ENCODE measurements at regions not wholly inside any gene's neighbourhood (a gene's known extent, or its start where the extent isn't known, plus 50 kb on each side); places are given as distances from the start of the nearest gene placed in this dataset.

GRCh38 chr13:48162217-48162616 is 67.3 kb upstream of the MED4 start:
- no peak for TF ChIP-seq POLR2AphosphoS5 (IDR thresholded peaks at IDR 0.05; ENCODE audit: low read depth)
- no peak for TF ChIP-seq REST (IDR thresholded peaks at IDR 0.05; ENCODE audit: insufficient replicate concordance, low read depth)
- no peak for TF ChIP-seq GABPA (IDR thresholded peaks at IDR 0.05; ENCODE audit: low read depth)
- no peak for TF ChIP-seq CTCF (IDR thresholded peaks at IDR 0.05; ENCODE audit: insufficient read depth, low read length)
- TF ChIP-seq SPI1 (IDR thresholded peaks at IDR 0.05; ENCODE audit: borderline replicate concordance, low read depth) = no peak
- peak overlapping the region; percentile 79 for H3K27ac ChIP-seq (replicated peaks)
- H3K27me3 ChIP-seq (ENCODE audit: insufficient read depth, poor library complexity, severe bottlenecking) = no peaks in the 10 kb centered on the region
- DNase-seq (ENCODE audit: low read depth in 1 of 2, low spot score in 1 of 2) = no peak
- H3K4me3 ChIP-seq (replicated peaks; ENCODE audit: insufficient read depth, low read length) = no peak overlapping the region

- DNase-seq (ENCODE audit: low read depth in 1 of 2, low spot score in 1 of 2) = peak; percentile 48 to 90
- TF ChIP-seq REST (IDR thresholded peaks at IDR 0.05; ENCODE audit: insufficient replicate concordance, low read depth) (no peak), POLR2AphosphoS5 (IDR thresholded peaks at IDR 0.05; ENCODE audit: low read depth) (0 out of 2 replicates have a peak, but pooled peaks have one; percentile 52), SPI1 (IDR thresholded peaks at IDR 0.05; ENCODE audit: borderline replicate concordance, low read depth) (peak; percentile 95), GABPA (IDR thresholded peaks at IDR 0.05; ENCODE audit: low read depth) (0 out of 2 replicates have a peak, but pooled peaks have one; percentile 13)
- H3K4me3 ChIP-seq (replicated peaks; ENCODE audit: insufficient read depth, low read length) = no peak overlapping the region
- H3K27me3 ChIP-seq (ENCODE audit: insufficient read depth, poor library complexity, severe bottlenecking) = no peaks in the 10 kb centered on the region
- H3K27ac ChIP-seq (replicated peaks) = peak overlapping the region; percentile 79
Measured at GRCh38 chr13:48161530-48162179, 66.8 kb upstream of the MED4 start.

GRCh38 chr13:48160606-48161278 is 65.8 kb upstream of the MED4 start:
- no peak for DNase-seq (ENCODE audit: low read depth in 1 of 2, low spot score in 1 of 2)
- no peak for TF ChIP-seq GABPA (IDR thresholded peaks at IDR 0.05; ENCODE audit: low read depth)
- TF ChIP-seq REST (IDR thresholded peaks at IDR 0.05; ENCODE audit: insufficient replicate concordance, low read depth) = no peak
- TF ChIP-seq POLR2AphosphoS5 (IDR thresholded peaks at IDR 0.05; ENCODE audit: low read depth) = no peak
- no peak for TF ChIP-seq CTCF (IDR thresholded peaks at IDR 0.05; ENCODE audit: insufficient read depth, low read length)
- no peaks in the 10 kb centered on the region for H3K27me3 ChIP-seq (ENCODE audit: insufficient read depth, poor library complexity, severe bottlenecking)
- no peak overlapping the region for H3K4me3 ChIP-seq (replicated peaks; ENCODE audit: insufficient read depth, low read length)
- peak overlapping the region; percentile 79 for H3K27ac ChIP-seq (replicated peaks)
